Large intestine (tissue), 3 donors: ENCODE measurements at regions not wholly inside any gene's neighbourhood (a gene's known extent, or its start where the extent isn't known, plus 50 kb on each side); places are given as distances from the start of the nearest gene placed in this dataset.

ENCODE experiments used
- DNase-seq, 2 donors: peaks; one replicate each; pipeline versions ENCODE4 v3.0.0 to v3.0.0-alpha.2; 2013
- H3K27ac ChIP-seq: one replicate; pipeline ENCODE4 v1.5.1; 2013; ENCODE audit warnings: low read length
- H3K27me3 ChIP-seq: 2 replicates; pipeline ENCODE4 v1.6.1; 2013; ENCODE audit warnings: low read length; ENCODE audit not compliant: control insufficient read depth, insufficient read depth
- H3K36me3 ChIP-seq: 2 replicates; pipeline ENCODE4 v1.6.1; 2013; ENCODE audit warnings: low read length; ENCODE audit not compliant: control insufficient read depth, insufficient read depth
- H3K4me1 ChIP-seq: one replicate; pipeline ENCODE4 v1.6.1; 2013; ENCODE audit warnings: low read length; ENCODE audit not compliant: control insufficient read depth, insufficient read depth
- H3K4me3 ChIP-seq: one replicate; pipeline ENCODE4 v1.5.1; 2013; ENCODE audit warnings: low read length
- H3K9me3 ChIP-seq: one replicate; pipeline ENCODE4 v1.6.1; 2013; ENCODE audit warnings: mild to moderate bottlenecking, low read depth, low read length, moderate library complexity; ENCODE audit not compliant: control insufficient read depth
- WGBS: methylation state at CpG from one replicate; pipeline ENCODE4 v1.1.5; 2013; ENCODE audit warnings: low lambda C conversion rate; ENCODE audit not compliant: insufficient coverage; 5-methylcytosine and 5-hydroxymethylcytosine counted together

DNA sequence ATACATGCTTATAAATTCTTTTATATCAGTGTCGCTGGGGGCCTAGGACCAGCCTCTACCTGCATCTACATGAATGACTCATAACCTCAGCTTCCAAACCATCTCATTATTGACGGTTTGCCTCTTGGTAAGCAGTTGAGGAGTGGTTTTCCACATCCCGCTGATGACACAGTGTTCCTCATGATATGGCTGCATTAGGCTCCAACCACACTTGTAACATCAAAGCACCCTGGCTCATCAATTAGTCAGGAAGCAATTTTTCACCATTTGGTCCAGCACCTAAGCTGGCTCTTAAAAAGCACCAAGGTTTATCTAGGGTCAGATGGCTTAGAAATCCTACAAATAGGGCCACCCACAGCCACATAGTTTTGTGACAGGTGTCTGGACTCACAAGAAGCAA, 402.4 kb downstream of the ARHGEF28 start:
- H3K9me3 ChIP-seq: no peaks in the 10 kb centered on the region
- no peaks in the 10 kb centered on the region for H3K4me1 ChIP-seq
- H3K36me3 ChIP-seq: no peaks in the 10 kb centered on the region
- no peak overlapping the region for H3K27ac ChIP-seq
- no peak overlapping the region for H3K4me3 ChIP-seq
- WGBS: no CpG with 5 or more reads among the region's 3 CpGs
- DNase-seq: no peak
- no peaks in the 10 kb centered on the region for H3K27me3 ChIP-seq

DNA sequence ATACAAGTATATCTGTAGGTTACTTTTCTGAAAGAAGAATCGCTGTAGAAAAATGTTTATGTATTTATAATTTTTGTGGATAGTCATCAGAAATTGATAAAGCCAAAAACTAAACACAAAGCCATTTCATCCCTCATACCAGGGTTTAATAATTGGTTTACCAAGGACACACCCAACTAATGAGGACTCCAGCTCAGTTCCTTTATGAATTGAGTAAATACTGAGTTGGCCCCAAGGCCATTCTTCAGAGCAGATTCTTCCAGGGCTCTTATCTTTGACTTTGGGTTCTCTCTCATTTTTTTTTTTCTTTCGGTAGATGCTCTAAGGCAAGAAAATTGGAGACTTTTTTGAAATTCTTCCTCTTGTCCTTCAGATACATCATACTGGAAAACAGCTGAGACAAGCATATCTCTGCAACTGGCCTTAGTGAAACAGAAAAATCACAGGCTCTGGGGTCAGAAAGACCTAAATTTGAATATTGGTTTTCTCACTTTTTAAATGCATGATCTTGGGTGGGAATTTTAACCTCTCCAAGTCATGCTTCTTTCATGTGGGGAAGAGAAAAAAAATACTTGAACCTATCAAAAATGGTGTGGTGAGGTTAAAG, 401.8 kb downstream of the ARHGEF28 start:
- H3K9me3 ChIP-seq: no peaks in the 10 kb centered on the region
- H3K4me1 ChIP-seq: no peaks in the 10 kb centered on the region
- H3K4me3 ChIP-seq: no peak overlapping the region
- WGBS: 60% methylated on average over 1 of the region's 2 CpGs
- no peaks in the 10 kb centered on the region for H3K36me3 ChIP-seq
- H3K27me3 ChIP-seq: no peaks in the 10 kb centered on the region
- no peak overlapping the region for H3K27ac ChIP-seq
- DNase-seq: no peak

DNA sequence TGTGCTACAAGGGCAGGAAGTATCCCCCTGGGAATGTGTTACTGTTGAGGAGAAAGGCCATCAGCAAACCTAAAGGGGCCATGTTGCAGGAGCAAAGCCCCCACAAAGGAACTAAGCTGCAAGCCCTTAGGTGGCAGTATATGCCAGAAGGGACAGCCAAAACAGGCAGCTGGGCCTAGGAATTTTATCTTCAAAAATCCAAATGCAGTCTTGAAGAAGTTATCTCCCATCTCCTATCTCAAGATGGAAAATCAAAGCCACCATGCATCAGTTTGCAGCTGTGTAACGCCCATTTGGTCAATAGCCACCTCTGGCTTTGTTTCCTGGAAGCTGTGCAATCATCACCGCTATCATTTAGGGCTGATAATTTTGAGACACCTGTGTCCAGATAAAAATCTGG, 400.3 kb downstream of the ARHGEF28 start:
- Histone ChIP-seq H3K36me3 (no peaks in the 10 kb centered on the region), H3K27ac (no peak overlapping the region), H3K9me3 (no peaks in the 10 kb centered on the region), H3K4me3 (no peak overlapping the region), H3K4me1 (no peaks in the 10 kb centered on the region), H3K27me3 (no peaks in the 10 kb centered on the region)
- DNase-seq: no peak
- WGBS: no CpG with 5 or more reads among the region's 2 CpGs

- Histone ChIP-seq H3K36me3 (no peaks in the 10 kb centered on the region), H3K27ac (no peak overlapping the region), H3K27me3 (no peaks in the 10 kb centered on the region), H3K4me1 (no peaks in the 10 kb centered on the region), H3K9me3 (no peaks in the 10 kb centered on the region), H3K4me3 (no peak overlapping the region)
- DNase-seq: no peak
These were observed 395.1 kb downstream of the ARHGEF28 start for GRCh38 chr5:74021126-74021525.

DNA sequence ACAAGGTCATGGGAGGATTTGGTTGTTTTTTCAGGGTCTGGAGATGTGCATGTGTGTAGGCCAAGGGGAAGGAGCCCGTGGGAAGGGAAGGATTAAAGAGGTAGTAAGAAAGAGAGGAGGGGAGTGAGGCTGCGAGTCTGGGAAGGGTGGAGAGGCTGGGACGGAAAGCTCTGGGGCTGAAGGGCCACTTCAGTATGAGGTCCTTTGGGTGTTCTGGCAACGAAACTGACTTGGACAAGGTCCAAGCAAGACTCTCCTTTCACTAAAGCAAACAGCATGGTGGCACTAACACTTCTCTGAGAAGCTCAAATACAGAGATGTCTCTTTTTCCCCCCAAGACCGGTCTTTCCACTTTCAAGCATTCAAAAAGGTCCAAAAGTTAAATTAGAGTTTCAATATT, 394.5 kb downstream of the ARHGEF28 start:
- WGBS: 100% methylated on average over 1 of the region's 5 CpGs
- no peaks in the 10 kb centered on the region for H3K36me3 ChIP-seq
- H3K4me3 ChIP-seq: no peak overlapping the region
- H3K27me3 ChIP-seq: no peaks in the 10 kb centered on the region
- H3K9me3 ChIP-seq: no peaks in the 10 kb centered on the region
- no peaks in the 10 kb centered on the region for H3K4me1 ChIP-seq
- DNase-seq: no peak
- H3K27ac ChIP-seq: no peak overlapping the region

GRCh38 chr5:74019923-74020322, 393.9 kb downstream of the ARHGEF28 start:
- DNase-seq: no peak
- Histone ChIP-seq H3K4me1 (no peaks in the 10 kb centered on the region), H3K4me3 (no peak overlapping the region), H3K27ac (no peak overlapping the region), H3K36me3 (no peaks in the 10 kb centered on the region), H3K9me3 (no peaks in the 10 kb centered on the region), H3K27me3 (no peaks in the 10 kb centered on the region)
- WGBS: 95% methylated on average over 2 of the region's 5 CpGs

- no peaks in the 10 kb centered on the region for H3K4me1 ChIP-seq
- WGBS: no CpG with 5 or more reads among the region's 3 CpGs
- H3K4me3 ChIP-seq: no peak overlapping the region
- DNase-seq: no peak
- no peak overlapping the region for H3K27ac ChIP-seq
- H3K27me3 ChIP-seq: no peaks in the 10 kb centered on the region
- no peaks in the 10 kb centered on the region for H3K36me3 ChIP-seq
- no peaks in the 10 kb centered on the region for H3K9me3 ChIP-seq
These were observed 391.8 kb downstream of the ARHGEF28 start for GRCh38 chr5:74017786-74018211.

GRCh38 chr5:74017112-74017511, 391.1 kb downstream of the ARHGEF28 start:
- DNase-seq: peak in 1 of 2 donors; percentile 24
- no CpG with 5 or more reads among the region's 2 CpGs for WGBS
- no peaks in the 10 kb centered on the region for H3K4me1 ChIP-seq

DNA sequence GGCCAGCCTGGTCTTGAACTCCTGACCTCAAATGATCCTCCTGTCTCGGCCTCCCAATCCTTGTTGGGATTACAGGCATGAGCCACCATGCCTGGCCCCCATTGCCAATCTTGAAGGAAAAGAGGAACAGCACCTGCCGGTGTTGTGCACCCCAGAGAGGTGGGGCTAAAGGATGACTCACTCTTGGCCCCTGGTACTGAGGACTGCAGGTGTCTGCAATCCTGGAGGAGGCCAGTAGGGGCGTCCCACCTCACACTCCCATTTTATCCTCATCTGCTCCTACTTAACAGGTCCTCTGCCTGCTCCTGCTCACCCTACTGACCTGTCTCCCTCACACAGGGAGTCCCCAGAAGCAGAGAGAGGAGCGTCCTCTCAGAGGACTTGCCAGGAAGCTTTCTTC, 390.4 kb downstream of the ARHGEF28 start:
- no peak overlapping the region for H3K27ac ChIP-seq
- H3K4me3 ChIP-seq: no peak overlapping the region
- no peak for DNase-seq
- no peaks in the 10 kb centered on the region for H3K4me1 ChIP-seq
- H3K27me3 ChIP-seq: no peaks in the 10 kb centered on the region
- WGBS: no CpG with 5 or more reads among the region's 4 CpGs
- H3K36me3 ChIP-seq: no peaks in the 10 kb centered on the region
- H3K9me3 ChIP-seq: no peaks in the 10 kb centered on the region

More at GRCh38 chr5:74017112-74017511, 391.1 kb downstream of the ARHGEF28 start:
- Histone ChIP-seq H3K36me3 (no peaks in the 10 kb centered on the region), H3K4me3 (no peak overlapping the region), H3K9me3 (no peaks in the 10 kb centered on the region), H3K27ac (no peak overlapping the region), H3K27me3 (no peaks in the 10 kb centered on the region)

DNA sequence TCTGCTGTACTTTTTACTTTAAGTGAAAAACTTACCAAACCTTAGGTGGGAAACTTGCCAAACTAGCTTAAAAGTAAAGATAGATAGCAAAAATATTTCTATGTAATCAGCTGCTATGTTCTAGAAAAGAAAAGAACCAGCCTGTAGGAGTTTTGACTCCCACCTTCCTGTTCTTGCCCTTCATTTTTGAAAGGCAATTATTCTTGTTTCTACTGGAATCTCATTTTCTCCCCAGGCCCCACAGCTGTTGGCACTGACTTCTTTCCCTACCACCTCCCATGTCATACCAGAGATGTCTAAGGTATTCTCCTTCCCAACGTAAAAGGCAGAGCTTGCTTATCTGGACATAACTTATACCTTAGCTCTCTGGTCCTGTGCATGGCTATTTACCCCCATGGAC, 389.7 kb downstream of the ARHGEF28 start:
- Histone ChIP-seq H3K4me3 (no peak overlapping the region), H3K36me3 (no peaks in the 10 kb centered on the region), H3K27me3 (no peaks in the 10 kb centered on the region), H3K9me3 (no peaks in the 10 kb centered on the region), H3K27ac (no peak overlapping the region), H3K4me1 (no peaks in the 10 kb centered on the region)
- DNase-seq: no peak
- WGBS: no CpG with 5 or more reads among the region's 1 CpG

DNA sequence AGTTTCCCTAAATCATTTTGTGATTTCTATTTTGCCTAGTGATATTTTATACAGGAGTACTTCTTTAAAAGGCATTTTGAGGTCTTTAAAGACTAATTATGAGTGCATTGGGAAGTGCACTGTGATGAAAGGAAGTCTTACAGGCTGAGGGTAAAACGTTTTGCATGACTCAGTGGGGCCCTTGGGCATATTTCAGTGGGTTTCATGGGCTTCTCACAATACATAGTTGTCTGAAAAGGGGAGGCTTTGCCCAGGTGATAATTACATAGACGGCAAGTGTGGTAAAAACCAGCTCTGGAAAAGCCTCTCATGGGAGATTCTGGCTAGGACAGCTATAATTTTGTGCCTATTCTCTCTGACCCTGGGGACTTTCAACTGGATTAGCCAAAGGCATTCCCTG, 387.2 kb downstream of the ARHGEF28 start:
- no CpG with 5 or more reads among the region's 2 CpGs for WGBS
- no peak for DNase-seq
- Histone ChIP-seq H3K27me3 (no peaks in the 10 kb centered on the region), H3K4me1 (no peaks in the 10 kb centered on the region), H3K4me3 (no peak overlapping the region), H3K27ac (no peak overlapping the region), H3K9me3 (no peaks in the 10 kb centered on the region), H3K36me3 (no peaks in the 10 kb centered on the region)
